GM21717 (cell line): ENCODE measurements at regions not wholly inside any gene's neighbourhood (a gene's known extent, or its start where the extent isn't known, plus 50 kb on each side); places are given as distances from the start of the nearest gene placed in this dataset.
"Not testable (repeated sequence)": the region's sequence is repeated elsewhere in the genome, so short reads cannot be mapped to it uniquely, and the experiment has no call there.

Source experiments
- ATAC-seq: cut with Tn5 transposase; IDR thresholded peaks from one replicate; pipeline ENCODE4 v1.9.1; 2021; ENCODE audit warnings: mild to moderate bottlenecking, moderate library complexity; ENCODE audit not compliant: unreplicated experiment

- ATAC-seq = not testable (repeated sequence)
These were observed 330.5 kb upstream of the HNRNPA3 start for GRCh38 chr2:176882045-176882444.

DNA sequence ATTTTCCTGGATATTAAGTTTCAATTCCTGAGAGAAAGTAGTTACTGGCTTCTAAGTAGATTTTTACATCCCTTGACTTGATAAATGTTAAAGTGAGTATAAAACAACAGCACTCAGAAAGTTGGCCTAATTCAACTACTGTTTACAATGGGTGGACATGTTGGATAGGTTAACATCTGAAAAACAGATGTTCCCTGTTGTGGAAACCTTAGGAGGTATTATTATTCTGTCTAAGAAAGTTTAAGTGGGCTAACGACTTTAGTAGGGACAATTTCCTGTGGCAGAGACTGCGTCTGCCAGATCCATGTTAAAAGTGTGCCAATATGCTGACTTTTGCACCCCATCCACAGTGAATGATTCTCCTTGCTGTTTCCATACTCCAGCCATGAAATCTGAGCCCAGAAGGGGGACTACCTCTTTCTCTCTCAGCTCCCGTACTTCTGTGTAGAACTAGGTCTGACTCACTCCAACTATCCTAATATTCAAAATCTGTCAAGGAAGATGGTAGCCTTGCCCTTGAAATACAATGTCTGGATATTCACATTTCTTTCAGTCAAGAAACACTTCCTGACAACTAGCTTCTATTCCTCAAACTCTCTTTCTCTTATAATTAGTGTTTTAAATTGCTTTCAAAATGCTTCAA is 327.5 kb upstream of the HNRNPA3 start:
- ATAC-seq = no peak

- no peak for ATAC-seq
These were observed 326.9 kb upstream of the HNRNPA3 start for GRCh38 chr2:176885661-176886060.

DNA sequence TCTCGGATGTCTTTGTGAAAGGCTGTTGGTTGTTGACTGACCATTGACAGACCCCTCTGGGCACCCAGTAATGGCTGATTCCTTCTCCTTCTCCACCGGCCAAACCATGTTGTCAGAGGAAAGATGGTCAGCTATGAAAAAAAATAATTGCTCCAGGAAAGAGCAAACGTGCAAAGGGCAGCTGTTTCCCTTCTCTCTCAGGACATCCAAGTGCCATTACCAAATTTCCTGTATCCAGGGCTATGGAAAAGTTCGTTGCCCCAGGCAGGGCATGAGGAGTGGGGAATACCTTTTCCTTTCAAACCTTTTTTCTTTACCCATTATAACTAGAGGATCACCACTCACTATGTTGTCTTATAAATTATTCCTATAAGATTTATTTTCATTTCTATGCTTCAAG is 321.5 kb upstream of the HNRNPA3 start:
- no peak for ATAC-seq

GRCh38 chr2:176891857-176892256 is 320.7 kb upstream of the HNRNPA3 start:
- ATAC-seq = no peak

DNA sequence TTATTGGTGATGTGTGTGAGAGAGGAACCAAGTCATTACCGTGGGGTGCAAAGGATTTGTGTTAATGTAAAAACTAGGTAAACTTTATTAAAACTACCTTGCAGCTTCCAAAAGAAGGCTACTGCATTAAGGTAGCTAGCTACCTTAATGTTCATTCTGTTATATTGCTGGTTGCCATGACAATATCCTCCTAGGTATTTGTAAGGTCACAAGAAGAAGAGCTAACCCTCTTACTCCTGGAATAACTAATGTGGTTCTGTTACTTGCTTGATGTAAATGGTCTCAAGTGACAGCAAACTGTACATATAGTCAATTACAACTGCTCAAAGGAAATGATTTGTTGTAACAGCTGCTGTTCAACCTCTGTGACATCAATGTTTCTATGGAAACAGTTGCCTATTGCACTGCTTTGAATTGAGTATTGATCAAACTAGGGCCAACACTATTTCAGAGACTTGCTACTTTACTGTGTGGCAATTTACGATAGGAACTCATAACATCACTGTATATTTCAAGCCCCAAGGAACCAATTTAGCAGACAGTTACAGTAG is 319.8 kb upstream of the HNRNPA3 start:
- no peak for ATAC-seq

- no peak for ATAC-seq
These were observed 317.4 kb upstream of the HNRNPA3 start for GRCh38 chr2:176895158-176895557.

DNA sequence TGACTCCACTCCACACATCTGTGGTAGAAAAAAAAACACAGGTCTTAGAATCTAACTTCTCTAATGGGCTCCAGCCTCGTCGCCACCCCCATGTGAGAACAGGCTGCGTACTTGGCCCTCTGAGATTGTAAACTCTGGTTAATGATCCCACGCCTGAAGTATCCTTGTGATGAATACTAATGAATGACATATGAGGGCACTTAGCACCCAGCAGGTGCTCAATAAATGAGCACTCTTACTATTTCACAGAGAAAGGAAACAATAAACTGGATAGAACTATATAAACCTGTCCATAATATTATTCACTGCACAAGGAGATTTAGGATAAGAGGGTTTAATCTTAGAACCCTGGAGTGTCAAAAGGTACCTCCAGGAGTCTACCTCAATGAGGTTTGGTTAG is 310.1 kb upstream of the HNRNPA3 start:
- no peak for ATAC-seq

GRCh38 chr2:176904053-176904452 is 308.5 kb upstream of the HNRNPA3 start:
- not testable (repeated sequence) for ATAC-seq

DNA sequence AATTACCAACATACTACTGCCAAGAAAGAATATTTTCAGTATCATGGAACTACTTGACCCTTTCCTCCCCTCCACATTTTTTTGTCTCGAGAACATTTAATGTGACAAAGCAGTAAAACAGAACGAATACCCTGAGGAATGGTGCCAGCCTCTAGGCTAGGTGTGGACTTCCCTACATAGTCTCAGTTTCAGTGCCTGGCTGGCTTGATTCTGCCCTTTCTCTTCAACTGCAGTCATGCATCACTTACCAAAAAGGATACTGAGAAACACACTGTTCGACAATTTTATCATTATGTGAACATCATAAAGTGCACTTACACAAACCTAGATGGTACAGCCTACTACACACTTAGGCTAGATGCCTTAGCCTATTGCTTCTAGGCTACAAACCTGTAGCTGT is 305.3 kb upstream of the HNRNPA3 start:
- no peak for ATAC-seq

- ATAC-seq = no peak
These were observed 301.8 kb upstream of the HNRNPA3 start for GRCh38 chr2:176910828-176911227.

DNA sequence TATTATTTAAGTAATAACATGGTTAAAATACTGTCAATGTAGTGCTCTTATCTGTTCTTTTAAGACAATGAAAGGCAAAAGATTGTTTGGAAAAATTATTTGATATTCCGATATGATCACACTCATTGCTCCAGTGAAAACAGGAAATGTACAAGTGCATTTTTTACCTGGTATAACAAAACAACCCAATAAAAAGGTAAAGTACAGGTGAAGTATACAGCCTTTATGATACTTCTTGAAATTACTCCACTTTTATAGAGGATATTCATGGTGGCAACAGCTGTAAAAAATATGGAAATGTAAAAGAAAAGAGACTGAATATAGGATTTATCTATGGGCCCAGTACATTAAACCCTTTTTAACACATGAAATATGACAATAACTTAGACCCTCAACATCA is 298.6 kb upstream of the HNRNPA3 start:
- no peak for ATAC-seq

GRCh38 chr2:176914371-176914770 is 298.2 kb upstream of the HNRNPA3 start:
- ATAC-seq = no peak

DNA sequence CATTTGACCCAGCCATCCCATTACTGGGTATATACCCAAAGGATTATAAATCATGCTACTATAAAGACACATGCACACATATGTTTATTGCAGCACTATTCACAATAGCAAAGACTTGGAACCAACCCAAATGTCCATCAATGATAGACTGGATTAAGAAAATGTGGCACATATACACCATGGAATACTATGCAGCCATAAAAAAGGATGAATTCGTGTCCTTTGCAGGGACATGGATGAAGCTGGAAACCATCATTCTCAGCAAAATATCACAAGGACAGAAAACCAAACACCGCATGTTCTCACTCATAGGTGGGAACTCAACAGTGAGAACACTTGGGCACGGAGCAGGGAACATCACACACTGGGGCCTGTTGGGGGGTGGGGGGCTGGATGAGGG is 290.0 kb upstream of the HNRNPA3 start:
- ATAC-seq = not testable (repeated sequence)

DNA sequence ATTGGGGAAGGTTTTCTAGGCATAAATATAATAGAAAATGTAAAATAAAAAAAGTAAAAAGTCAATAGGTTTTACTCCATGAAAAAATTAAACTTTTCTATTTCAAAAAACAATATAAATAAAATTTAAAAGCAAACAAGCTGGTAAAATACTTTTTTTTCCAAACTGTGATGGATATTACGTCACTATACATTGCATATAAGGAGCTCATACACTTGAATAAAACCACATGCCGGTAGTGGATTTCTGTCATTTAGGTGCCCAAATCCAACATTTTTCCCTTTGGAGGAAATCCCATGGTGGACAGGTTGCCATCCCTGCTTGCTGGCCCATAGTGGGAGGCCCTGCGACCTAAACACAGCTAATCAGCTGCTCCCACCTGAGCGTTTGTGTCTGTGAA is 289.4 kb upstream of the HNRNPA3 start:
- no peak for ATAC-seq

GRCh38 chr2:176924909-176925534 is 287.6 kb upstream of the HNRNPA3 start:
- ATAC-seq = no peak

DNA sequence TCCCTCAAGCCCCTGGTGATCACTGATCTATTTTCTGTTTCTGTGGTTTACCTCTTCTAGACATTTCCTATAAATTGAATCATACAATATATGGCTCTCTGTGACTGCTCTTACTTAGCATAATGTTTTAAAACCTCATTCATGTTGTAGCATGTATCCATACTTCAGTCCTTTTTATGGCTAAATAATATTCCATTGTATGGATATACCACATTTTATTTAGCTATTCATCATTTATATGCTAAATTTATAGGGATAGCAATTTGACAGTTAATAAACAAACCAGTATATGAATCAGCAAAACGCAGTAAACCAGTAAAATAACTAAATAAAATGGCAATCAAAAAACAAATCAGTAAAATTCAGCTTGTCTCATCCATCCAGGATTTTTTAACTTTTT is 286.1 kb upstream of the HNRNPA3 start:
- no peak for ATAC-seq

GRCh38 chr2:176929387-176929786 is 283.2 kb upstream of the HNRNPA3 start:
- ATAC-seq = not testable (repeated sequence)

DNA sequence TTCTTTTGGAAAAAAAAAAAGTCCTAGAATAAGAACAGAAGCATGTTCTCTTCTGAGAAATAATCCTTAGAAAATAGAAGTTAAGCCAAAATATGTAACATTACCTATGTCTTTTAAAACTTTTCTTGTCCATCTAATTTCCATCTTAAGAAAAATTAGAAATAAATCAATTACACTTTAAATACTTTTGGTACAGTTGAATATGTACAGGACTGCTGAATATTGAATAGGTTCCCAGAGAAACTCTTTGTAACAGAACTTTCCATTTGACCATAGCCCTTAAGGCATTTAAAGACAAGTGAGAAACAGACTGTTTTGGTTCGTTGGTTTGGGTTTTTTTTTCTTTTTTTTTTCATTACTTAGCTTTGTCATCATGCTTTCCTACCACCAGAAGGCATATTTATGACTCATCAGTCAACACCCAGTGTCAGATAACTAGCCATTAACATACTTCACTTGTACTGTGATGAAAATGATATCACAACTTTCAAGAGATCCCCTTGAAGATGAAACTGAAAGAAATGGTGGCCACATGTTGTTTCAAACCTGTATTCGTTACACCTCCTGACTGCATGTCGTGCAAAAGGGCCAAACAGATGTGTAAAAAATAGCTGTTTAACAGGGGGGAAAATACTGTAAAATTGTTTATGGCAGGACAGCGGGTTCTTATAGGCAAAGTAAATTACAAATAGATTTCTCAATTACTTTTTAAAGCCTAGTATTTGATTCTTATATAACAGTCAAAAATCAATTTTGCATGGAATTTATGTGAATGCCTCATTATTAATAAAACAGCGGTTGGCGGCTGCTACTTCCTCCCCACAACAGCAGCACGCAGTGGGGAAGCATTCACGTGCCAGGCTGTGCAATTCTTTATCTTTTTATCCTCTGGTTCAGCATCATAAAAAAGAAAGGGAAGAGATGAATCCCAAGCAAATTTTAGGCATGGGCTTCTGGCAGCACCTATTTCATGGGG is 280.7 kb upstream of the HNRNPA3 start:
- peak; percentile 96 for ATAC-seq

GRCh38 chr2:176934131-176934530 is 278.5 kb upstream of the HNRNPA3 start:
- no peak for ATAC-seq

GRCh38 chr2:176934869-176935415 is 277.7 kb upstream of the HNRNPA3 start:
- no peak for ATAC-seq
